Upper lobe of left lung (tissue), 4 donors: ENCODE measurements at regions not wholly inside any gene's neighbourhood (a gene's known extent, or its start where the extent isn't known, plus 50 kb on each side); places are given as distances from the start of the nearest gene placed in this dataset.

Experiments used
- CTCF ChIP-seq, 6 experiments: fragments of 450-650 bp in 4 of 6; fragments of 200-600 bp in 2 of 6; sonication (generic) in 2 of 6; IDR thresholded peaks; one replicate each; pipeline ENCODE4 v1.5.1; 2016 to 2019; ENCODE audit warnings: antibody characterized with exemption in 6 of 6
- POLR2A ChIP-seq, 4 donors: fragments of 450-650 bp; IDR thresholded peaks; one replicate each; pipeline ENCODE4 v1.5.1; 2016 to 2017; ENCODE audit warnings: antibody characterized with exemption in 4 of 4, mild to moderate bottlenecking in 2 of 4

GRCh38 chr6:90439586-90439985, 142.9 kb upstream of the BACH2 start:
- TF ChIP-seq POLR2A (IDR thresholded peaks at IDR 0.05) (no peak), CTCF (IDR thresholded peaks at IDR 0.05) (no peak)
